ENCODE measurements at regions not wholly inside any gene's neighbourhood (a gene's known extent, or its start where the extent isn't known, plus 50 kb on each side); places are given as distances from the start of the nearest gene placed in this dataset.
A peak's percentile ranks its signal among the peaks of the same experiment; 100 is the strongest.
"Not testable (repeated sequence)": the region's sequence is repeated elsewhere in the genome, so short reads cannot be mapped to it uniquely, and the experiment has no call there.

- no peak for DNase-seq (ENCODE audit: low spot score)
Observed at GRCh38 chr4:83922402-83922801, 386.5 kb downstream of the GPAT3 start.

- DNase-seq (ENCODE audit: low spot score) = no peak
Observed at GRCh38 chr4:83921124-83921523, 385.2 kb downstream of the GPAT3 start.

GRCh38 chr4:83920375-83920774 lies 384.5 kb downstream of the GPAT3 start:
- DNase-seq (ENCODE audit: low spot score) = no peak

- no peak for DNase-seq (ENCODE audit: low spot score)
Observed at GRCh38 chr4:83917572-83917971, 381.7 kb downstream of the GPAT3 start.

GRCh38 chr4:83910693-83911092 lies 374.8 kb downstream of the GPAT3 start:
- no peak for DNase-seq (ENCODE audit: low spot score)

GRCh38 chr4:83906561-83906960 lies 370.7 kb downstream of the GPAT3 start:
- DNase-seq (ENCODE audit: low spot score) = no peak

- peak; percentile 39 for DNase-seq (ENCODE audit: low spot score)
Observed at GRCh38 chr4:83905952-83906351, 370.0 kb downstream of the GPAT3 start.

- not testable (repeated sequence) for DNase-seq (ENCODE audit: low spot score)
Observed at GRCh38 chr4:83903740-83904139, 367.8 kb downstream of the GPAT3 start.

GRCh38 chr4:83894831-83895230 lies 358.9 kb downstream of the GPAT3 start:
- DNase-seq (ENCODE audit: low spot score) = no peak

GRCh38 chr4:83890816-83891215 lies 354.9 kb downstream of the GPAT3 start:
- DNase-seq (ENCODE audit: low spot score) = peak; percentile 1

- DNase-seq (ENCODE audit: low spot score) = no peak
Observed at GRCh38 chr4:83890231-83890630, 354.3 kb downstream of the GPAT3 start.

GRCh38 chr4:83889802-83890201 lies 353.9 kb downstream of the GPAT3 start:
- DNase-seq (ENCODE audit: low spot score) = peak; percentile 46

- no peak for DNase-seq (ENCODE audit: low spot score)
Observed at GRCh38 chr4:83885256-83886182, 349.6 kb downstream of the GPAT3 start.

GRCh38 chr4:83876047-83876446 lies 340.1 kb downstream of the GPAT3 start:
- no peak for DNase-seq (ENCODE audit: low spot score)

GRCh38 chr4:83875437-83875836 lies 339.5 kb downstream of the GPAT3 start:
- no peak for DNase-seq (ENCODE audit: low spot score)

- no peak for DNase-seq (ENCODE audit: low spot score)
Observed at GRCh38 chr4:83873996-83874395, 338.1 kb downstream of the GPAT3 start.

- DNase-seq (ENCODE audit: low spot score) = no peak
Observed at GRCh38 chr4:83870328-83870950, 334.5 kb downstream of the GPAT3 start.

- DNase-seq (ENCODE audit: low spot score) = peak; percentile 41
Observed at GRCh38 chr4:83866834-83867621, 331.1 kb downstream of the GPAT3 start.

- DNase-seq (ENCODE audit: low spot score) = no peak
Observed at GRCh38 chr4:83865417-83866150, 329.7 kb downstream of the GPAT3 start.

- DNase-seq (ENCODE audit: low spot score) = no peak
Observed at GRCh38 chr4:83864097-83864817, 328.3 kb downstream of the GPAT3 start.

GRCh38 chr4:83862471-83862870 lies 326.6 kb downstream of the GPAT3 start:
- DNase-seq (ENCODE audit: low spot score) = no peak

Measured in HT-29 (cell line).